K562 (cell line): ENCODE measurements at regions not wholly inside any gene's neighbourhood (a gene's known extent, or its start where the extent isn't known, plus 50 kb on each side); places are given as distances from the start of the nearest gene placed in this dataset.

ENCODE experiments used
- ATAC-seq: fragments of 200-7000 bp; cut with Tn5 transposase; 3 replicates; pipeline ENCODE4 v1.9.1; 2020; ENCODE audit warnings: moderate library complexity
- BruUV-seq: library from RNA; stranded (reverse); fragments of 400-500 nt; replicated peaks from 2 replicates; lab custom pipeline; 2021; lab: Mats Ljungman, UMichigan
- CTCF ChIA-PET: fragments of 300-600 bp; formaldehyde crosslinking; extraction: SDS; loops from one replicate; lab custom pipeline; 2021; ENCODE audit warnings: low intra/inter-chr PET ratio; lab: Yijun Ruan, JAX
- POLR2A ChIA-PET: fragments of 300-600, 350-650 bp; sonication (Branson Sonifier 250); formaldehyde crosslinking; extraction: SDS; loops from one replicate; lab custom pipeline; 2021; ENCODE audit warnings: antibody characterized with exemption, inconsistent platforms; lab: Yijun Ruan, JAX
- DNase-seq, 4 experiments: peaks; one replicate each; pipeline versions ENCODE4 v3.0.0 to v3.0.0-alpha.2; 2011 to 2018; ENCODE audit warnings: low spot score in 3 of 4, mixed read lengths in 3 of 4; ENCODE audit errors: extremely low read depth in 1 of 4
- FAIRE-seq: peaks from 2 replicates; lab custom pipeline; 2011; peaks lifted over from hg19 to GRCh38; lab: Jason Lieb, UNC
- H2AFZ ChIP-seq: 2 replicates; pipeline ENCODE4 v1.6.0; 2011; ENCODE audit warnings: low read depth, low read length, control low read depth, inconsistent platforms
- H3K27ac ChIP-seq: fragments of 200-600 bp; 3 replicates; pipeline ENCODE4 v1.8.0; 2011; ENCODE audit warnings: low read depth, mild to moderate bottlenecking, control low read depth, inconsistent platforms, low read length, moderate library complexity, mixed read lengths; ENCODE audit errors: extremely low read depth
- H3K27me3 ChIP-seq, 2 experiments: fragments of 300-600 bp in 1 of 2; 2 replicates in 1 of 2; 3 replicates in 1 of 2; pipeline versions ENCODE4 v1.6.0 to v1.8.0; 2011; ENCODE audit warnings: inconsistent platforms in 2 of 2, low read length in 2 of 2, mild to moderate bottlenecking in 1 of 2, mixed read lengths in 1 of 2, moderate library complexity in 1 of 2; ENCODE audit not compliant: control insufficient read depth in 2 of 2, insufficient read depth in 2 of 2
- H3K36me3 ChIP-seq: fragments of 300-600 bp; 3 replicates; pipeline ENCODE4 v1.8.0; 2011; ENCODE audit warnings: mild to moderate bottlenecking, low read length, inconsistent platforms; ENCODE audit not compliant: control insufficient read depth, insufficient read depth
- H3K4me1 ChIP-seq, 2 experiments: fragments of 200-600 bp in 1 of 2; replicated peaks in 1 of 2; 2 replicates in 1 of 2; 3 replicates in 1 of 2; pipeline versions ENCODE4 v1.5.1 to v1.8.0; 2011; ENCODE audit warnings: inconsistent platforms in 2 of 2, low read length in 2 of 2, mild to moderate bottlenecking in 1 of 2, mixed read lengths in 1 of 2, moderate library complexity in 1 of 2; ENCODE audit not compliant: control insufficient read depth in 2 of 2, insufficient read depth in 2 of 2
- H3K4me2 ChIP-seq: 2 replicates; pipeline ENCODE4 v1.6.1; 2011; ENCODE audit warnings: low read length, control low read depth, inconsistent platforms, mixed read lengths; ENCODE audit not compliant: insufficient read depth
- H3K4me3 ChIP-seq: fragments of 200-600 bp; sonication (generic), shearing (Covaris generic); 2 replicates; pipeline ENCODE4 v1.5.1; 2016; ENCODE audit warnings: control low read depth, inconsistent platforms
- H3K79me2 ChIP-seq: fragments of 200-600 bp; 3 replicates; pipeline ENCODE4 v1.8.0; 2011; ENCODE audit warnings: low read length, inconsistent platforms; ENCODE audit not compliant: control insufficient read depth, insufficient read depth
- H3K9ac ChIP-seq, 2 experiments: 2 replicates each; pipeline versions ENCODE4 v1.6.0 to v1.6.1; 2011; ENCODE audit warnings: low read depth in 2 of 2, low read length in 2 of 2, control low read depth in 1 of 2, inconsistent platforms in 1 of 2, mild to moderate bottlenecking in 1 of 2, mixed read lengths in 1 of 2; ENCODE audit not compliant: insufficient read depth in 1 of 2
- H3K9me1 ChIP-seq: one replicate; pipeline ENCODE4 v1.6.0; 2011; ENCODE audit warnings: inconsistent platforms, mild to moderate bottlenecking, low read length, moderate library complexity; ENCODE audit not compliant: control insufficient read depth, insufficient read depth
- H3K9me3 ChIP-seq: replicated peaks from 2 replicates; pipeline ENCODE4 v1.5.1; 2011; ENCODE audit warnings: low read depth, low read length, inconsistent platforms; ENCODE audit not compliant: control insufficient read depth, insufficient read depth
- H4K20me1 ChIP-seq: replicated peaks from 2 replicates; pipeline ENCODE4 v1.6.1; 2011; ENCODE audit warnings: low read length, inconsistent platforms, mixed read lengths; ENCODE audit not compliant: control insufficient read depth, insufficient read depth
- EP400 ChIP-seq: fragments of 450-650 bp; IDR thresholded peaks from 2 replicates; pipeline ENCODE4 v1.6.1; 2017; ENCODE audit warnings: antibody characterized with exemption, mild to moderate bottlenecking, moderate library complexity
- RBFOX2 ChIP-seq: fragments of 200-400 bp; formaldehyde crosslinking; IDR thresholded peaks from 2 replicates; pipeline ENCODE4 v1.6.1; 2017; ENCODE audit warnings: low read depth, mild to moderate bottlenecking, low read length, moderate library complexity
- ZNF785 ChIP-seq: fragments of 250-450 bp; sonication (Bioruptor Pico); IDR thresholded peaks from 2 replicates; pipeline ENCODE4 v1.4.0; 2020; ENCODE audit warnings: mild to moderate bottlenecking
- WGBS: fragments of 100-300 bp; shearing (Covaris generic); methylation state at CpG from one replicate; pipeline ENCODE4 v1.1.6; 2016; ENCODE audit warnings: low coverage, mixed read lengths; ENCODE audit not compliant: insufficient coverage; ENCODE audit errors: missing lambda C conversion rate; 5-methylcytosine and 5-hydroxymethylcytosine counted together
- in situ Hi-C: fragments of 300-500 bp; cut with MboI; formaldehyde crosslinking; loops from 4 replicates; pipeline ENCODE4 v1.15.0; 2018; ENCODE audit warnings: inconsistent platforms, mixed read lengths
- intact Hi-C: fragments of 100-400 bp; cut with micrococcal nuclease; formaldehyde crosslinking; loops from 2 replicates; pipeline ENCODE4 v1.14.2; 2022
- TF ChIP-seq, protein P1 (sequence below), 2 experiments: fragments of 450-650 bp in 1 of 2; sonication (generic) in 1 of 2; formaldehyde crosslinking in 1 of 2; IDR thresholded peaks in 1 of 2; conservative IDR thresholded peaks in 1 of 2; 2 replicates each; pipeline versions ENCODE4 v1.6.1 to v1.8.1; 2016 to 2023; ENCODE audit warnings: mild to moderate bottlenecking in 2 of 2, moderate library complexity in 2 of 2, inconsistent platforms in 1 of 2, missing genetic modification reagents in 1 of 2
- TF ChIP-seq, protein P2 (sequence below): fragments of 450-650 bp; IDR thresholded peaks from 2 replicates; pipeline ENCODE4 v1.6.1; 2016; ENCODE audit warnings: antibody characterized with exemption
- TF ChIP-seq, protein P3 (sequence below), 2 experiments: IDR thresholded peaks; 2 replicates each; pipeline ENCODE4 v1.6.1; 2012; ENCODE audit warnings: improper control_type of control experiment in 2 of 2, low read depth in 2 of 2, low read length in 2 of 2, borderline replicate concordance in 1 of 2

DNA sequence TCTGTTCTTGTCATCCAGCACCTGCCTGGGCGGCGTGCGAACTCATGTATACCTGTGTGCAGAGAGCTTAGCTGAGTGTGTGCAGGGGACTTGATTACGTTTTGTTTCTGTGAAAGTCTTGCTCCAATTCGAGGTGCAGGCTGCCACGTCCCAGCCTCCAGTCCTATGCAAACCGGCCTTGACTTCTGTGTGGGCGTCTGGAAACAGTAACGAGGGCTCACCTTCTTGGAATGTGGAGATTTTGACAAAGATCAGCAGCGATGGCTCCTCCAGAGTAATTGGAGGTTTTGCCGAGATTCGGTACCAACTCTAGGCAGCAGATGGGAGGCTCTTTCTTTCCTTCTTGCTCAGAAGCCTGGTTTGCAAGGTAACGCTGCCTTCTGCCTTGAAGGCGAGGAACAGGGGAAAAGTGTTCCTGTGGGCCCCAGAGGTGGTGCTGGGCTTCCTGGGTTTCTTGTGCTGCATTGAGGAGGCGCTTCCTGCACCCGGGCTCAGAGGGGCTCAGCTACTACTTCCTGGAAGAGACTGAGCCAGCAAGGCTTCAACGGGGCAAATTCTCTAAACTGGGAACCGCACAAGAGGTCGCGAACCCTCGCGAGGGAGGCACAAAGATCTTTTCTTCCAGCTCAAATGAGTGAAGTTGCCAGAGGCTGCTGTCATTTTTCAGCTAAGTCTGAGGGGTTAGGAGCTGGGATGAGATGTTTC is 249.0 kb downstream of the AACS start:
- DNase-seq (no peak), ATAC-seq (no peak), FAIRE-seq (no peak)
- Histone ChIP-seq H3K79me2 (no peaks in the 10 kb centered on the region), H3K36me3 (no peaks in the 10 kb centered on the region), H3K27ac (no peak overlapping the region), H2AFZ (no peak overlapping the region), H3K4me2 (no peak overlapping the region), H3K27me3 (peaks cover 0 to 14% of the 10 kb centered on the region in 2 experiments; a peak in 2 of 5 replicates), H3K4me1 (no peaks in the 10 kb centered on the region), H3K9me1 (no peaks in the 10 kb centered on the region), H3K9me3 (no peaks in the 10 kb centered on the region), H4K20me1 (no peaks in the 10 kb centered on the region), H3K4me3 (no peak overlapping the region), H3K9ac (no peak overlapping the region)
- ChIA-PET POLR2A (interaction anchor here (0.6 kb wide), 1 partner anchor 76 kb away, joined by 3 read pairs; no protein-coding TSS in a partner anchor), CTCF (no interaction called here)
- BruUV-seq = no TSS peak
- under 1% methylated on average over 22 of the region's 22 CpGs for WGBS
- TF ChIP-seq EP400 = no peak
- no peak for TF ChIP-seq ZNF785 (CRISPR knock-in tag)
- TF ChIP-seq, protein P1, sequence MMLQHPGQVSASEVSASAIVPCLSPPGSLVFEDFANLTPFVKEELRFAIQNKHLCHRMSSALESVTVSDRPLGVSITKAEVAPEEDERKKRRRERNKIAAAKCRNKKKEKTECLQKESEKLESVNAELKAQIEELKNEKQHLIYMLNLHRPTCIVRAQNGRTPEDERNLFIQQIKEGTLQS (IDR thresholded peaks at IDR 0.05) = no peak
- TF ChIP-seq, protein P1 (CRISPR knock-in tag; conservative IDR thresholded peaks at IDR 0.05) = no peak
- TF ChIP-seq, protein P2, sequence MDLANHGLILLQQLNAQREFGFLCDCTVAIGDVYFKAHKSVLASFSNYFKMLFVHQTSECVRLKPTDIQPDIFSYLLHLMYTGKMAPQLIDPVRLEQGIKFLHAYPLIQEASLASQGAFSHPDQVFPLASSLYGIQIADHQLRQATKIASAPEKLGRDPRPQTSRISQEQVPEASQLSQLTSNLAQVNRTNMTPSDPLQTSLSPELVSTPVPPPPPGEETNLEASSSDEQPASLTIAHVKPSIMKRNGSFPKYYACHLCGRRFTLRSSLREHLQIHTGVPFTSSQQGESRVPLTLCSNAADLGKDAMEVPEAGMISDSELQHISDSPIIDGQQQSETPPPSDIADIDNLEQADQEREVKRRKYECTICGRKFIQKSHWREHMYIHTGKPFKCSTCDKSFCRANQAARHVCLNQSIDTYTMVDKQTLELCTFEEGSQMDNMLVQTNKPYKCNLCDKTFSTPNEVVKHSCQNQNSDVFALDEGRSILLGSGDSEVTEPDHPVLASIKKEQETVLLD = no peak
- no peak for TF ChIP-seq RBFOX2
- TF ChIP-seq, protein P3, sequence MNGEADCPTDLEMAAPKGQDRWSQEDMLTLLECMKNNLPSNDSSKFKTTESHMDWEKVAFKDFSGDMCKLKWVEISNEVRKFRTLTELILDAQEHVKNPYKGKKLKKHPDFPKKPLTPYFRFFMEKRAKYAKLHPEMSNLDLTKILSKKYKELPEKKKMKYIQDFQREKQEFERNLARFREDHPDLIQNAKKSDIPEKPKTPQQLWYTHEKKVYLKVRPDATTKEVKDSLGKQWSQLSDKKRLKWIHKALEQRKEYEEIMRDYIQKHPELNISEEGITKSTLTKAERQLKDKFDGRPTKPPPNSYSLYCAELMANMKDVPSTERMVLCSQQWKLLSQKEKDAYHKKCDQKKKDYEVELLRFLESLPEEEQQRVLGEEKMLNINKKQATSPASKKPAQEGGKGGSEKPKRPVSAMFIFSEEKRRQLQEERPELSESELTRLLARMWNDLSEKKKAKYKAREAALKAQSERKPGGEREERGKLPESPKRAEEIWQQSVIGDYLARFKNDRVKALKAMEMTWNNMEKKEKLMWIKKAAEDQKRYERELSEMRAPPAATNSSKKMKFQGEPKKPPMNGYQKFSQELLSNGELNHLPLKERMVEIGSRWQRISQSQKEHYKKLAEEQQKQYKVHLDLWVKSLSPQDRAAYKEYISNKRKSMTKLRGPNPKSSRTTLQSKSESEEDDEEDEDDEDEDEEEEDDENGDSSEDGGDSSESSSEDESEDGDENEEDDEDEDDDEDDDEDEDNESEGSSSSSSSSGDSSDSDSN (IDR thresholded peaks at IDR 0.05; ENCODE audit: borderline replicate concordance in 1 of 2, low read depth in 2 of 2, low read length in 2 of 2) = no peak
- in situ Hi-C loops (no loop called here), intact Hi-C loops (no loop called here)
